ENCODE measurements at regions not wholly inside any gene's neighbourhood (a gene's known extent, or its start where the extent isn't known, plus 50 kb on each side); places are given as distances from the start of the nearest gene placed in this dataset.

DNA sequence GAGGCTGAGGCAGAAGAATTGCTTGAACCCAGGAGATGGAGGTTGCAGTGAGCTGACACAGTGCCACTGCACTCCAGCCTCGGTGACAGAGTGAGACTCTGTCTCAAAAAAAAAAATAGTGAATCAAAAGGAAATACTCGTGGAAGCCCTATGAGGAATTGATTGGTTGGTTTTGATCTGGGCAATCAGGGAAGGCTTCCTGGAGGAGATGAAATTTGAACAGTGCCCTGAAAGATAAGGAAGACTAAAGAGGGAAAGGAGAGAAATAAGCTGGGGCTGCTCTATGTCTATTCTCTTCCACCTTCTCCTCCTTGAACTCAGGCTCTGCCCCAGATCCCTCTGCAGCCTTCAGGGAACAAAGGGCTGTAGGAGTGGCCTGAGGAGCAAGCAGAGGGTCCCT is 54.1 kb downstream of the IRF2BPL start:
- Mint-ChIP-seq H3K4me3 (no peak overlapping the region), H3K9me3 (no peaks in the 10 kb centered on the region), H3K4me1 (peaks cover 32% of the 10 kb centered on the region), H3K27me3 (no peaks in the 10 kb centered on the region), H3K27ac (peak overlapping the region; percentile 38), H3K36me3 (no peaks in the 10 kb centered on the region)
- no peak for ATAC-seq

DNA sequence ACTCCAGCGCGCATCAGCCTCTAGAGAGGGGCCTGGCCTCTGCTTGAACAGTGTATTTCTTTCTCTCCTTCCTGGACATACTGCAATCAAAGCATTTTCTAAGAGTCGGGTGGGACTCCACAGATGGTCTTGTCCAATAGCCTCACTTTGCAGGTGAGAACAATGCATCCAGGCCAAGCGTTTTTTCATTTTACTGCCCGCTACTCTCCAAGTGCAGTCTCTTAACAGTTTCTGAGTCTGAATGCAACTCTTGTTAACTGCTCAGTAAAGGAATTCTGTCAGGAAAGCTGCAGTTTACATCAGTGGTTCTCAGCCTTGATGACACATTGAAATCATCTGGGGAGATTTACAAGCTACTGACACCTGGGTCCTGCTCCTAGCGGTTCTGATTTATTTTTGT is 57.0 kb downstream of the IRF2BPL start:
- ATAC-seq, result no peak
- Mint-ChIP-seq H3K9me3 (no peaks in the 10 kb centered on the region), H3K27ac (no peak overlapping the region), H3K36me3 (no peaks in the 10 kb centered on the region), H3K4me3 (no peak overlapping the region), H3K4me1 (peaks cover 14% of the 10 kb centered on the region), H3K27me3 (no peaks in the 10 kb centered on the region)

DNA sequence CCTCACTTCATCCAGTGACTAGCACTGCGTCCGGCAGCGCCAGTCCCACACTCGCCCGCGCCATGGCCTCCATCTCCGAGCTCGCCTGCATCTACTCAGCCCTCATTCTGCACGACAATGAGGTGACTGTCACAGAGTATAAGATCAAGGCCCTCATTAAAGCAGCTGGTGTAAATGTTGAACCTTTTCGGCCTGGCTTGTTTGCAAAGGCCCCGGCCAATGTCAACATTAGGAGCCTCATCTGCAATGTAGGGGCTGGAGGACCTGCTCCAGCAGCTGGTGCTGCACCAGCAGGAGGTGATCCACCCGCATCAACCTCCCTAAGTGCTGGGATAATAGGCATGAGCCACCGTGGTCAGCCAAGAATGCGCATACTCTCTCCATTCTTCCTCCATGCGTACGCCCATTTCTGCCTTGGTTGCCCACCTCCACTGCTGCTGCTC is 59.9 kb downstream of the IRF2BPL start:
- Mint-ChIP-seq H3K36me3 (no peaks in the 10 kb centered on the region), H3K27me3 (no peaks in the 10 kb centered on the region), H3K27ac (no peak overlapping the region), H3K4me1 (peaks cover 21% of the 10 kb centered on the region), H3K4me3 (no peak overlapping the region), H3K9me3 (no peaks in the 10 kb centered on the region)
- ATAC-seq, result no peak

DNA sequence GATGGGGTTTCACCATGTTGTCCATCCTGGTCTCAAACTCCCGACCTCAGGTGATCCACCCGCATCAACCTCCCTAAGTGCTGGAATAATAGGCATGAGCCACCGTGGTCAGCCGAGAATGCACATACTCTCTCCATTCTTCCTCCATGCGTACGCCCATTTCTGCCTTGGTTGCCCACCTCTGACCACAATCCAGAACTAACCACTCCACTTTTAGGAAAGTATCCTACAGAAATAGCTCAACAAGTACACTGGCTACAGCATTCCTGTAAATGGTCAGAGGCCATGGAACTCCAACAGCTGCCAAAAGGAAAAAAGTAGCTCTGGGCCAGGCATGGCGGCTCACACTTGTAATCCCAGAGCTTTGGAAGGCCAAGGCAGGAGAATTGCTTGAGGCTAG is 60.7 kb downstream of the IRF2BPL start:
- no peak for ATAC-seq
- Mint-ChIP-seq H3K27ac (no peak overlapping the region), H3K9me3 (no peaks in the 10 kb centered on the region), H3K4me3 (no peak overlapping the region), H3K4me1 (peaks cover 30% of the 10 kb centered on the region), H3K36me3 (no peaks in the 10 kb centered on the region), H3K27me3 (no peaks in the 10 kb centered on the region)

DNA sequence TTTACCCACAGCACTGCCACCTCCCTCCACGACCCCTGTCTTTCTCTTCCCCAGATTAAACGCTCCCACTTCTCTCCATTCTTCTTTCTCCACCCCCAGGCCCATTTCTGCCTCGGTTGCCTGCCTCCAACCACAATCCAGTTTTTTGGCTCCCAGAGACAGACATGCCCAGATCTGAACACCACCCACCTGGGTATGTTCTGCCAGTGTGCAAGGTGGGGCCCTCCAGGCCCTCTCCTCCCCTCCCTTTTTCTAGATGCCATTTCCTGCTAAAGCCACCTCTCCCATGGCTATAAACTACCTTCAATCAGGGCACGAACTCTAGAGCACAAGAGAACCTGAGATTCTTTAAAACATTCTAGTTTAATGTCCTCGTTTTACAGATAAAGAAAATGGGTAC is 63.3 kb downstream of the IRF2BPL start:
- Mint-ChIP-seq H3K27me3 (no peaks in the 10 kb centered on the region), H3K36me3 (no peaks in the 10 kb centered on the region), H3K4me1 (peaks cover 54% of the 10 kb centered on the region), H3K27ac (no peak overlapping the region), H3K9me3 (no peaks in the 10 kb centered on the region), H3K4me3 (no peak overlapping the region)
- ATAC-seq, result no peak

DNA sequence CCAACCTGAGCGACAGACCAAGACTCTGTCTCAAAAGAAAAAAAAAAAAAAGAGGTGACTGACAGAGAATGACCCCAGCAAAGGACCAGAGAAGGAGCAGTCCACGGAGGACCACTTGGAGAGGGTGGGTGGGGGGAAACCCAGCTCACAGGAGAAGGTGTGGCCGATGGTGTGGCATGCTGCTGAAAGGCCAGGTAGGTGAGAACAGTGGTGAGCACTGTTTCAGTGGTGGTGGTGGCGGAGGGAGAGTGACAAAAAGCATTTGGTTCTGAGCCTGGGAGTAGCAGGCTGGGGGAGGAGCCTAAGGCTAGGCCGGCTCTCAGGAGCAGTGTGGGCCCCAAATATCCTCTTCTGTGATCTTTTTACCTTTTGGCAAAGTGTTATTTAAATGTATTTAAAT is 63.8 kb downstream of the IRF2BPL start:
- no peaks in the 10 kb centered on the region for H3K27me3 Mint-ChIP-seq
- no peaks in the 10 kb centered on the region for H3K36me3 Mint-ChIP-seq
- peaks cover 59% of the 10 kb centered on the region for H3K4me1 Mint-ChIP-seq
- H3K9me3 Mint-ChIP-seq, result no peaks in the 10 kb centered on the region
- H3K4me3 Mint-ChIP-seq, result no peak overlapping the region
- no peak for ATAC-seq
- H3K27ac Mint-ChIP-seq, result no peak overlapping the region

DNA sequence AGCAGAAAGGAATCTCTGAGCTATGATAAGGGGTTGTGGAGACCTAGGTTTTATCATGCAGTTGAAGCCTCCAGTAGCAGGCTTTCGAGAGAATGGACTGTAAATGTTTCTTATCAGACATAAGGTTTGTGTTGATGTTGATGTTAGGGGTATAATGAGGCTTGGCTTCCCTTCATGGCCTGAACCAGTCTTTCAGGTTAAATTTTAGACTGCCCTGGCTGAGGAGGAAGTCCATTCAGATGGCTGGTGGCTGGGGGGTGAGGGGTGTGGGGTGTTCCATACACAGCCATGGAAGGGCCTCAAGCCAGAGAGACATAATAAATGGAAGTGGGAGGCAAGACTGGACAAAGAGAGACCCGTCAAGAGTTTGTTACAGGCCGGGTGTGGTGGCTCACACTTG is 65.1 kb downstream of the IRF2BPL start:
- no peaks in the 10 kb centered on the region for H3K9me3 Mint-ChIP-seq
- H3K4me1 Mint-ChIP-seq, result peaks cover 69% of the 10 kb centered on the region
- no peak overlapping the region for H3K4me3 Mint-ChIP-seq
- no peak for ATAC-seq
- H3K36me3 Mint-ChIP-seq, result no peaks in the 10 kb centered on the region
- H3K27me3 Mint-ChIP-seq, result no peaks in the 10 kb centered on the region
- H3K27ac Mint-ChIP-seq, result no peak overlapping the region

DNA sequence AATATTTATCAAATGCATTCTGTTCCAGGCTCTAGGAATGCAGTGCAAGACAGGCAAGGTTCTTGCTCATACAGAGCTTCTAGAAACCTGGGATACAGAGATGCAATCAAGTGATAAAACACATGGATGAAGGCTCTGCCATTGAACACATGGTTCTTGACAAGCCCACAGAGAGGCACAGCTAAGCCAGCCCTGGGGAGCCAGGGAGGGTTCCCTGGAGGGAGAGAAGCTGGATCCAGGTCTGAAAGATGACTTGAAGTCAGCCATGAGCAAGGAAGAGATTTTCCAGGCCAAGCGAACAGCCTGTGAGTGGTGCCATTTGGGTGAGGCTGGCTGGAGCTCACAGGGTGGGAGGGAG is 66.2 kb downstream of the IRF2BPL start:
- Mint-ChIP-seq H3K27ac (peak overlapping the region; percentile 92), H3K4me3 (peak overlapping the region; percentile 37), H3K9me3 (no peaks in the 10 kb centered on the region), H3K4me1 (peaks cover 79% of the 10 kb centered on the region), H3K36me3 (no peaks in the 10 kb centered on the region), H3K27me3 (no peaks in the 10 kb centered on the region)
- no peak for ATAC-seq

DNA sequence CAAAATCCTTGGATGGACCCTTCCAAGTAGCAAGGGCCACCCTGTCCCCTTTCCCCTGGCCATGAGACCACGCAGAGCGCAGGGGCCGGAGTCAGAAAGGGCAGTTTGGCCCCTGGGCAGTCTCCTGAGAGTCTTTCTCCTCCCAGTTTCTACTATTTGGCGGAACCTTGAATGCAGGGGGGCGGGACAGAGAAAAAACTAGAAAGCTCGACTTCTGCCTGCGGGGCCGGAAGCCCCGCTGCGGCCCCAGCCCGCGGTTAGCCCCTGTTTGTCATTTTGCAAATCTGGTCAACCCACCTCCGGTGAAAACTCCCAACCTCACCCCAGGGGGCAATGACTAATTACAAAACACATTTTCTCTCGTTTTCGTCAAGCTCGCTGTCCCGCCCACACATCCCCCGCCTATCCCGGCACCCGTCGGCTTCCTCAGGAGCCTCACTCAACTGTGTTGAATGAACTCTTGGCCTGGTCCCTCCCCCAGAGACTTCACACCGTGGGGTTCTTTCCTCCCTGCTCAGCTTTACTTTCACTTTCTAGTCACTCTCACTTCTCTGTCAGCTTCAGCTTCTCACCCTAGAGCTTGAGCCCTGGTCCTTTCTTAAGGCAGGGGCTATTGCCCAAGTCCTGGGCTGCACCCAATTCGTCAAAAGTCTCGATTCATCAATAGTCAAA is 66.7 kb downstream of the IRF2BPL start:
- ATAC-seq, result peak; percentile 97

DNA sequence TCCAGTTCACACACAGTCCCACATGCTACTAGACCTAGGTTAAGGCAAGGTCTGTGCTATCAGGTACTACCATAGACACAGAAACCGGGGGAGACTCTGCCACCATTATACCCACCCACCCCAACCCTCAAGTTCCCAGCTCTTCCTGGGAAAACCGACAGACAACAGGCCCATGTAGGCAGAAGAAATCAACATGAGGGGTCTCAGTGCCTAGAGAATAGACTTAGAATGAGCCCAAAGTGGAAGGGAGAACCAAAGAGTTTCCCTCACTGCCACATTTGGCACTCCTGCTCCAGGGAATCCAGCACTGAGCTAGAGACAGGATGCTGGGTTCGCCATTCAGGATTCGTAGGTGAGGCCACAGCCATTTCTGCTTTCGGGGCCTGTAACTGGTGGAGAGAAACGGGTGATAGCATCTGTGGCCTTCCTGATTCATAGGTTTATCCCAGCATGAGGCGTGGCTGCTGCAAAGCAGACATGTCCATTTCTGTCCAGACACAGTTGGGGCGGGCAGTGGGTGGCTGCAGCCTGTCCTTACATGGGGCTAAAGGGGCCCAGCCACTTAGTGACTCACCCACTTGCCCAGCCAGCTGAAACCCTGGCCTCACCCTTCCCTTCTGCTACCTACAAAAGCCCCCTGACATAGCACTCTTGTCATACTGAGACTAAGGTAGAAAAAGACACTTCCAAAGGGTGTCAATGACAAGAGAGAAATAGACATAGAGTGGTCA is 69.4 kb downstream of the IRF2BPL start:
- no peaks in the 10 kb centered on the region for H3K9me3 Mint-ChIP-seq
- no peaks in the 10 kb centered on the region for H3K36me3 Mint-ChIP-seq
- peak; percentile 25 for ATAC-seq
- H3K4me1 Mint-ChIP-seq, result peaks cover 90% of the 10 kb centered on the region
- H3K27me3 Mint-ChIP-seq, result no peaks in the 10 kb centered on the region
- H3K27ac Mint-ChIP-seq, result peak overlapping the region; percentile 71
- no peak overlapping the region for H3K4me3 Mint-ChIP-seq

More for the DNA sequence above, 66.7 kb downstream of the IRF2BPL start:
- Mint-ChIP-seq H3K4me1 (peaks cover 84% of the 10 kb centered on the region), H3K27ac (peak overlapping the region; percentile 92), H3K4me3 (peak overlapping the region; percentile 65), H3K36me3 (no peaks in the 10 kb centered on the region), H3K9me3 (no peaks in the 10 kb centered on the region), H3K27me3 (no peaks in the 10 kb centered on the region)

DNA sequence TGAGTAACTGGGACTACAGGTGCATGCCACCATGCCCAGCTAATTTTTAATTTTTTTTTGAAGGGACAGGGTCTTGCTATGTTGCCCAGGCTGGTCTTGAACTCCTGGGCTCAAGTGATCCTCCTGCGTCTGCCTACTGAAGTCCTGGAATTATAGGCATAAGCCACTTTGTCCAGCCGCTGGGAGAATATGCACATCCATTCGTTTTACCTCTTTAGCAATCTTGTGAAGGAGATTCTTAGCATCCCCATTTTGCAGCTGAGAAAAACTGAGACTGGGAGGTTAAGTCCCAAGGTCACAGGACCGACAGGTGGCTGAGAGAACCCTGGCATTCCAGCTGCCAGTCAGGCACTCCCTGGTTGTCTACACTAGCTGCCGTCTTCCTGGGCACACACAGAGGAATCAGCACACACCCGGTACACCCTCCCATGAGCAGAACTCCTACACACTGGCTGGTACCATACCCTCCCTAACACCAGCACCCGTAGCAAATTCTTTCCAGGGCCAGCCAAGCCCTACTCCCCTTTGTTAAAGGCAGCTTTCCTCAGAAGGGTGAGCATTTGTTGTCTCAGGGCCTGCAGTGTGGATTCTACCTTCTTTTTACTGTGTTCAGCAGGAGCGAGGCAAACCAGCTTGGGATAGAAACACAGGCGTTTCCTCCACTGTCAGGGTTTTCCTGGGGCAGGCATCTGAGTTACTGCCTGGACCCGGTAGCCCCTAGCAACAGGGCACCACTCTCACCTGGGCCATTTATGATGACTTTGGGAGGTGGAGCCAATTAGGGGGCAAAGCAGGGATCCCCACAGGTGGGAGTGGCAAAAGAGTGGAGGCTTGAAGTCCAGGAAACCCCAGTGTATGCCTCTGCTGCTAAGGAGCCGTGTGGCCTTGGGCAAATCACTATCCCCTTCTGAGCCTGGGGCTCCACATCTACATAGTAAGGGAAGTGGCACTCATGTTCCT is 70.2 kb downstream of the IRF2BPL start:
- H3K27ac Mint-ChIP-seq, result peak overlapping the region; percentile 71
- no peak overlapping the region for H3K4me3 Mint-ChIP-seq
- no peaks in the 10 kb centered on the region for H3K9me3 Mint-ChIP-seq
- no peaks in the 10 kb centered on the region for H3K27me3 Mint-ChIP-seq
- H3K36me3 Mint-ChIP-seq, result no peaks in the 10 kb centered on the region
- ATAC-seq, result no peak
- H3K4me1 Mint-ChIP-seq, result peaks cover 88% of the 10 kb centered on the region

DNA sequence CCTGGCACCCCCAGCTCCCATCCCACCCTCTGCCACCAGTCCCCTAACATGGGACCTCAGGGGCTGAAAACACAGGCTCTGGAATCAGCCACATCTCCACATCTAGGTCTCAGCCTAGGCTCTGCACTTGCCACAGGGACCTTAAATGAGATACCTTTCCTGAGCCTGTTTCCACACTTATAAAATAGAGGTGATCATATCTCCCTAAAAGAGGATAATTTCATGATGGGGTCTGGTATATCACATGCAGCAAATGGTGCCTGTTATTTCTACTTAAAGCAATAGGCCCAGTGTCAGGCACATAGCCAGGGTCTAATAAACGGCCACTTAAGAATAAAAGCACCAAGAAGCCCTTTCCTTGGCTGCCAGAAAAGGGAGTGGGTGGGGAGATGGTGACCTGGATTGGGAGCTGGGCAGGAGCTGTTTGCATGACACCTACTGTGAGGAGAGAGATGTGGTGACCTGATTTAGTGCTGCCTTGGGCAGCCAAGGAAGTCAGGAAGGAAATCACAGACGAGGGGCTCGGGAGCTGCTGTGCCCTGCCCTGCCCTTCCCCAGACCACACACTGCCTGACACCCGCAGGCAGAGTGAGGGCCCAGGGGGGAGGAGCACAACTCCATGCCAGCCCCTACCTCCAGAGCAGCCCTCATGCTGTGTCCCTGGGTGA is 71.2 kb downstream of the IRF2BPL start:
- Mint-ChIP-seq H3K4me3 (peak overlapping the region; percentile 8), H3K36me3 (no peaks in the 10 kb centered on the region), H3K27me3 (no peaks in the 10 kb centered on the region), H3K27ac (peak overlapping the region; percentile 89), H3K9me3 (no peaks in the 10 kb centered on the region), H3K4me1 (peaks cover 81% of the 10 kb centered on the region)
- no peak for ATAC-seq

DNA sequence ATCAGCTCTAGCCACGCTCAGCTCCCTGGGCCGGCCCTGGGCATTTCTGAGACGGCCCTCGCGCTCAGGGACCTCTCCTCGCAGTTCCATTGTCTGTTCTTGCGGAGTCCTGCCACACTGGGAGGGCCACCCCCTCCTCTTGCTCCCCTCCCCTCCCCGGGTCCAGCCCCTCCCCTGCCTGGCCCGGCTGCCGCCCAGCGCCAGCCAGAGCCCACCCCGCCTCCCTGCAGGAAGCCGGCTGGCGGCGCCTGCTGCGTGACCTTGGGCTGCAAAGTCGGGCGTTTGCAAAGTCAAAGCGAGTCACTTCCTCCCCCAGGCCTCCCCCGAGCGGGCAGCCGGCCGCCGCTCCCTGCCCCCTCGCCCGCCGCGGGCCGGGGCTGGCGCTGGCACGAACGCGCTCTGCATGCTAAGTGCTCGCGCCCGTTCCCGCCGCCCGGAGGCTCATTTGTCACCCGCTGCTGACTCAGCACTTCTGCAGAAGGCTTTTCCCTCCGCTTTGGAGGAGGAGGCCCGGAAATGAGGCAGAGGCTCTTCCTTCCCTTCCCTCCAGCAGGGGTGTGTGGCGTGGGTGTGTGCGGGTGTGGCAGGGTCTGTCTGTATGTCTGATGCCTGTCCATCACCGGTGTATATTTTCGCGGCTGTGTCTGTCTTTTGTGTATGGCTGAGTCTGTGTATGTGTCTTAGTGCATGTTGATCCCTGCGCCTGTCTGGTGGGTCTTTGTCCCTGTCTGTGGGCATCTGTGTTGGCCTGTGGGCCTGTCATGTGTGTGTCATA is 72.0 kb downstream of the IRF2BPL start:
- H3K4me1 Mint-ChIP-seq, result peaks cover 76% of the 10 kb centered on the region
- H3K27me3 Mint-ChIP-seq, result no peaks in the 10 kb centered on the region
- peak overlapping the region; percentile 73 for H3K4me3 Mint-ChIP-seq
- no peaks in the 10 kb centered on the region for H3K9me3 Mint-ChIP-seq
- ATAC-seq, result peak; percentile 83
- H3K36me3 Mint-ChIP-seq, result no peaks in the 10 kb centered on the region
- H3K27ac Mint-ChIP-seq, result peak overlapping the region; percentile 89

DNA sequence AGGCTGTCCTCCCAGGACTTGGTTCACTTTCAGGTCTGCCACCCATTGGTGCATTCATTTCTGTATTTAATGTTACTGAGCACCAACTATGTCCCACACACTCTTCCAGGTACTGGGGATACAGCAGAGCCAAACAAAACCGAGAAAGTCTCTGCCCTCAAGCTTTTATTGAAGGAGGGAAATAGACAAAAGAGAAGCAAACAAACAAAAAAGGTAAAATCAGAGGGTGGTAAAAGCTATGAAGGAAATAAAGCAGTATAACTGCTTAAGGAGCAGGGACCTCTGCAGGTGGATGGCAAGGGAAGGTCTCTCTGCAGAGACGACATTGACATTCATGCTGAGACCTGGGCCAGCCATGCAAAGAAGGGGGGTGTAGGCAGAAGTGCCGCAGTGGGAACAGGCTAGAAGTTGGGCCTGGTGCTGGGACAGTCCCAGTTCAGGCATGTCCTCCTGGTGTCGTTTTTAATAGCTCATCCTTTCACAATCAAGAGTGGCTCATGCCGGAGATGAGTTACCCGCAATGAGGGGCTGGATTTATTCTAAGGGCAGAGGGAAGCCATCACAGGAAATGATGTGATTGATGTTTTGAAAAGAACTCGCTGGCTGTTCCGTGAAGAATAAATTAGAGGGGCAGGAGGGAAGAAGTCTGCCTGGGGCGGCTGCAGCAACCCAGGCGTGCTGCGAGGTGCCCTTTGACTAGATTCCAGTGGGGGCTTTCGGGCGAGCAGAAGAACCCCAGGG is 72.8 kb downstream of the IRF2BPL start:
- ATAC-seq, result peak; percentile 70
- Mint-ChIP-seq H3K4me3 (peak overlapping the region; percentile 73), H3K27me3 (no peaks in the 10 kb centered on the region), H3K27ac (peak overlapping the region; percentile 89), H3K36me3 (no peaks in the 10 kb centered on the region), H3K9me3 (no peaks in the 10 kb centered on the region), H3K4me1 (peaks cover 73% of the 10 kb centered on the region)

Data from stimulated activated memory B cell treated with anti-CD40 and anti-IgM and Interleukin-4, amounts not matched to agents 10 μg/mL and 1 μg/mL and 100 μg/mL, for 72 hours (primary cell).